SK-N-SH treated with all-trans-retinoic acid at 6 μM for 48 hours (cell line): ENCODE measurements at regions not wholly inside any gene's neighbourhood (a gene's known extent, or its start where the extent isn't known, plus 50 kb on each side); places are given as distances from the start of the nearest gene placed in this dataset.

Source experiments
- ATAC-seq: fragments of 200-7000 bp; cut with Tn5 transposase; 3 replicates; pipeline ENCODE4 v1.9.1; 2020; ENCODE audit warnings: mild to moderate bottlenecking, moderate library complexity
- ARNTL ChIP-seq: fragments of 450-650 bp; formaldehyde crosslinking; IDR thresholded peaks from 2 replicates; pipeline ENCODE4 v1.5.0; 2020; ENCODE audit warnings: low read depth, mild to moderate bottlenecking, moderate library complexity, borderline replicate concordance
- BACH2 ChIP-seq: fragments of 250-450 bp; sonication (Bioruptor Pico); IDR thresholded peaks from 2 replicates; pipeline ENCODE4 v1.9.0; 2021; ENCODE audit warnings: mild to moderate bottlenecking, borderline replicate concordance
- CREB5 ChIP-seq: fragments of 250-450 bp; sonication (Bioruptor Pico); IDR thresholded peaks from 2 replicates; pipeline ENCODE4 v1.5.1; 2020; ENCODE audit warnings: low read depth, mild to moderate bottlenecking, moderate library complexity
- CSDC2 ChIP-seq: fragments of 250-450 bp; sonication (Bioruptor Pico); IDR thresholded peaks from 2 replicates; pipeline ENCODE4 v1.5.0; 2020; ENCODE audit warnings: mild to moderate bottlenecking, moderate library complexity
- ESRRG ChIP-seq: fragments of 250-450 bp; sonication (Bioruptor Pico); IDR thresholded peaks from 2 replicates; pipeline ENCODE4 v1.6.1; 2021; ENCODE audit warnings: mild to moderate bottlenecking
- GLIS3 ChIP-seq: fragments of 250-450 bp; sonication (Bioruptor Pico); IDR thresholded peaks from 2 replicates; pipeline ENCODE4 v1.5.0; 2020; ENCODE audit warnings: mild to moderate bottlenecking, moderate library complexity
- ISL1 ChIP-seq: fragments of 250-450 bp; sonication (Bioruptor Pico); IDR thresholded peaks from 2 replicates; pipeline ENCODE4 v2.1.2; 2022; ENCODE audit warnings: mild to moderate bottlenecking, moderate library complexity
- OSR1 ChIP-seq: fragments of 250-450 bp; sonication (Bioruptor Pico); IDR thresholded peaks from 2 replicates; pipeline ENCODE4 v1.8.0; 2022; ENCODE audit warnings: moderate library complexity, mild to moderate bottlenecking, inconsistent platforms
- PATZ1 ChIP-seq: fragments of 250-450 bp; sonication (Bioruptor Pico); IDR thresholded peaks from 2 replicates; pipeline ENCODE4 v1.8.0; 2020; ENCODE audit warnings: mild to moderate bottlenecking, moderate library complexity, borderline replicate concordance
- POU6F1 ChIP-seq: fragments of 250-450 bp; sonication (Bioruptor Pico); IDR thresholded peaks from 2 replicates; pipeline ENCODE4 v1.8.0; 2021; ENCODE audit warnings: low read depth, mild to moderate bottlenecking, moderate library complexity, borderline replicate concordance
- PPARA ChIP-seq: fragments of 250-450 bp; sonication (Bioruptor Pico); IDR thresholded peaks from 2 replicates; pipeline ENCODE4 v1.5.0; 2020; ENCODE audit warnings: mild to moderate bottlenecking, borderline replicate concordance
- RARB ChIP-seq: fragments of 250-450 bp; sonication (Bioruptor Pico); IDR thresholded peaks from 2 replicates; pipeline ENCODE4 v1.8.0; 2021; ENCODE audit warnings: mild to moderate bottlenecking, moderate library complexity
- SNAI2 ChIP-seq: fragments of 250-450 bp; sonication (Bioruptor Pico); IDR thresholded peaks from 2 replicates; pipeline ENCODE4 v1.5.0; 2020; ENCODE audit warnings: mild to moderate bottlenecking, moderate library complexity
- TCF4 ChIP-seq: fragments of 250-450 bp; sonication (Bioruptor Pico); IDR thresholded peaks from 2 replicates; pipeline ENCODE4 v1.8.0; 2021; ENCODE audit warnings: mild to moderate bottlenecking, moderate library complexity, borderline replicate concordance
- TOX ChIP-seq: fragments of 250-450 bp; sonication (Bioruptor Pico); IDR thresholded peaks from 2 replicates; pipeline ENCODE4 v1.8.0; 2021; ENCODE audit warnings: mild to moderate bottlenecking, moderate library complexity, borderline replicate concordance
- TSHZ2 ChIP-seq: fragments of 250-450 bp; sonication (Bioruptor Pico); IDR thresholded peaks from 2 replicates; pipeline ENCODE4 v1.5.0; 2020; ENCODE audit warnings: mild to moderate bottlenecking, moderate library complexity
- ZC3H10 ChIP-seq: fragments of 250-450 bp; sonication (Bioruptor Pico); IDR thresholded peaks from 2 replicates; pipeline ENCODE4 v1.5.1; 2021; ENCODE audit warnings: mild to moderate bottlenecking, moderate library complexity
- ZFP3 ChIP-seq: fragments of 250-450 bp; sonication (Bioruptor Pico); IDR thresholded peaks from 2 replicates; pipeline ENCODE4 v1.5.0; 2020; ENCODE audit warnings: mild to moderate bottlenecking, moderate library complexity
- ZFP30 ChIP-seq: fragments of 450-650 bp; formaldehyde crosslinking; IDR thresholded peaks from 2 replicates; pipeline ENCODE4 v1.5.0; 2022; ENCODE audit warnings: mild to moderate bottlenecking, moderate library complexity
- ZNF565 ChIP-seq: fragments of 450-650 bp; formaldehyde crosslinking; conservative IDR thresholded peaks from 2 replicates; pipeline ENCODE4 v1.5.0; 2020; ENCODE audit warnings: low read depth, mild to moderate bottlenecking, moderate library complexity
- ZNF70 ChIP-seq: fragments of 450-650 bp; formaldehyde crosslinking; IDR thresholded peaks from 2 replicates; pipeline ENCODE4 v1.5.0; 2020; ENCODE audit warnings: mild to moderate bottlenecking, moderate library complexity
- ZNF8 ChIP-seq: fragments of 450-650 bp; formaldehyde crosslinking; IDR thresholded peaks from 2 replicates; pipeline ENCODE4 v1.5.0; 2020; ENCODE audit warnings: mild to moderate bottlenecking, moderate library complexity

GRCh38 chr2:238979636-238980035 is 131.8 kb downstream of the TWIST2 start:
- TF ChIP-seq CSDC2 (CRISPR knock-in tag) (no peak), ZNF70 (CRISPR knock-in tag) (no peak), TOX (CRISPR knock-in tag) (no peak), BACH2 (no peak), PPARA (no peak), ZNF565 (no peak)

GRCh38 chr2:238985041-238985729 is 137.3 kb downstream of the TWIST2 start:
- no peak for TF ChIP-seq BACH2
- TF ChIP-seq TSHZ2 (CRISPR knock-in tag) = no peak
- no peak for TF ChIP-seq SNAI2
- no peak for TF ChIP-seq PATZ1
- no peak for TF ChIP-seq OSR1 (CRISPR knock-in tag)
- no peak for TF ChIP-seq ESRRG (CRISPR knock-in tag)
- TF ChIP-seq CREB5 (CRISPR knock-in tag) = no peak
- TF ChIP-seq ARNTL (CRISPR knock-in tag) = no peak
- no peak for TF ChIP-seq TOX (CRISPR knock-in tag)
- no peak for TF ChIP-seq ZNF8
- TF ChIP-seq RARB = no peak
- TF ChIP-seq GLIS3 (CRISPR knock-in tag) = no peak
- no peak for TF ChIP-seq ZC3H10 (CRISPR knock-in tag)
- TF ChIP-seq ZNF565 = no peak
- TF ChIP-seq TCF4 (CRISPR knock-in tag) = no peak
- no peak for TF ChIP-seq ISL1
- TF ChIP-seq PPARA = no peak
- TF ChIP-seq POU6F1 (CRISPR knock-in tag) = no peak
- no peak for ATAC-seq

More at GRCh38 chr2:238979636-238980035, 131.8 kb downstream of the TWIST2 start:
- ATAC-seq = no peak

GRCh38 chr2:238985931-238986446 is 138.1 kb downstream of the TWIST2 start:
- TF ChIP-seq CSDC2 (CRISPR knock-in tag) = no peak
- no peak for TF ChIP-seq ZFP3 (CRISPR knock-in tag)
- no peak for TF ChIP-seq TCF4 (CRISPR knock-in tag)
- TF ChIP-seq GLIS3 (CRISPR knock-in tag) = no peak
- TF ChIP-seq ARNTL (CRISPR knock-in tag) = no peak
- TF ChIP-seq ZNF70 (CRISPR knock-in tag) = no peak
- TF ChIP-seq ZNF8 = no peak
- no peak for TF ChIP-seq RARB
- TF ChIP-seq ZNF565 = no peak
- TF ChIP-seq SNAI2 = no peak
- TF ChIP-seq PATZ1 = no peak
- no peak for TF ChIP-seq POU6F1 (CRISPR knock-in tag)
- no peak for TF ChIP-seq ESRRG (CRISPR knock-in tag)
- TF ChIP-seq TOX (CRISPR knock-in tag) = no peak
- no peak for TF ChIP-seq ZFP30 (CRISPR knock-in tag)
- no peak for TF ChIP-seq OSR1 (CRISPR knock-in tag)
- TF ChIP-seq ISL1 = no peak
- ATAC-seq = no peak
